K562 (cell line): ENCODE measurements at regions not wholly inside any gene's neighbourhood (a gene's known extent, or its start where the extent isn't known, plus 50 kb on each side); places are given as distances from the start of the nearest gene placed in this dataset.
"Not testable (repeated sequence)": the region's sequence is repeated elsewhere in the genome, so short reads cannot be mapped to it uniquely, and the experiment has no call there.

Source experiments
- ATAC-seq: fragments of 200-7000 bp; cut with Tn5 transposase; 3 replicates; pipeline ENCODE4 v1.9.1; 2020; ENCODE audit warnings: moderate library complexity
- BruUV-seq: library from RNA; stranded (reverse); fragments of 400-500 nt; replicated peaks from 2 replicates; lab custom pipeline; 2021; lab: Mats Ljungman, UMichigan
- CTCF ChIA-PET: fragments of 300-600 bp; formaldehyde crosslinking; extraction: SDS; loops from one replicate; lab custom pipeline; 2021; ENCODE audit warnings: low intra/inter-chr PET ratio; lab: Yijun Ruan, JAX
- POLR2A ChIA-PET: fragments of 300-600, 350-650 bp; sonication (Branson Sonifier 250); formaldehyde crosslinking; extraction: SDS; loops from one replicate; lab custom pipeline; 2021; ENCODE audit warnings: antibody characterized with exemption, inconsistent platforms; lab: Yijun Ruan, JAX
- DNase-seq, 4 experiments: peaks; one replicate each; pipeline versions ENCODE4 v3.0.0 to v3.0.0-alpha.2; 2011 to 2018; ENCODE audit warnings: low spot score in 3 of 4, mixed read lengths in 3 of 4; ENCODE audit errors: extremely low read depth in 1 of 4
- FAIRE-seq: peaks from 2 replicates; lab custom pipeline; 2011; peaks lifted over from hg19 to GRCh38; lab: Jason Lieb, UNC
- H2AFZ ChIP-seq: 2 replicates; pipeline ENCODE4 v1.6.0; 2011; ENCODE audit warnings: low read depth, low read length, control low read depth, inconsistent platforms
- H3K27ac ChIP-seq: fragments of 200-600 bp; 3 replicates; pipeline ENCODE4 v1.8.0; 2011; ENCODE audit warnings: low read depth, mild to moderate bottlenecking, control low read depth, inconsistent platforms, low read length, moderate library complexity, mixed read lengths; ENCODE audit errors: extremely low read depth
- H3K27me3 ChIP-seq, 2 experiments: fragments of 300-600 bp in 1 of 2; 2 replicates in 1 of 2; 3 replicates in 1 of 2; pipeline versions ENCODE4 v1.6.0 to v1.8.0; 2011; ENCODE audit warnings: inconsistent platforms in 2 of 2, low read length in 2 of 2, mild to moderate bottlenecking in 1 of 2, mixed read lengths in 1 of 2, moderate library complexity in 1 of 2; ENCODE audit not compliant: control insufficient read depth in 2 of 2, insufficient read depth in 2 of 2
- H3K36me3 ChIP-seq: fragments of 300-600 bp; 3 replicates; pipeline ENCODE4 v1.8.0; 2011; ENCODE audit warnings: mild to moderate bottlenecking, low read length, inconsistent platforms; ENCODE audit not compliant: control insufficient read depth, insufficient read depth
- H3K4me1 ChIP-seq, 2 experiments: fragments of 200-600 bp in 1 of 2; replicated peaks in 1 of 2; 2 replicates in 1 of 2; 3 replicates in 1 of 2; pipeline versions ENCODE4 v1.5.1 to v1.8.0; 2011; ENCODE audit warnings: inconsistent platforms in 2 of 2, low read length in 2 of 2, mild to moderate bottlenecking in 1 of 2, mixed read lengths in 1 of 2, moderate library complexity in 1 of 2; ENCODE audit not compliant: control insufficient read depth in 2 of 2, insufficient read depth in 2 of 2
- H3K4me2 ChIP-seq: 2 replicates; pipeline ENCODE4 v1.6.1; 2011; ENCODE audit warnings: low read length, control low read depth, inconsistent platforms, mixed read lengths; ENCODE audit not compliant: insufficient read depth
- H3K4me3 ChIP-seq: fragments of 200-600 bp; sonication (generic), shearing (Covaris generic); 2 replicates; pipeline ENCODE4 v1.5.1; 2016; ENCODE audit warnings: control low read depth, inconsistent platforms
- H3K79me2 ChIP-seq: fragments of 200-600 bp; 3 replicates; pipeline ENCODE4 v1.8.0; 2011; ENCODE audit warnings: low read length, inconsistent platforms; ENCODE audit not compliant: control insufficient read depth, insufficient read depth
- H3K9ac ChIP-seq, 2 experiments: 2 replicates each; pipeline versions ENCODE4 v1.6.0 to v1.6.1; 2011; ENCODE audit warnings: low read depth in 2 of 2, low read length in 2 of 2, control low read depth in 1 of 2, inconsistent platforms in 1 of 2, mild to moderate bottlenecking in 1 of 2, mixed read lengths in 1 of 2; ENCODE audit not compliant: insufficient read depth in 1 of 2
- H3K9me1 ChIP-seq: one replicate; pipeline ENCODE4 v1.6.0; 2011; ENCODE audit warnings: inconsistent platforms, mild to moderate bottlenecking, low read length, moderate library complexity; ENCODE audit not compliant: control insufficient read depth, insufficient read depth
- H3K9me3 ChIP-seq: replicated peaks from 2 replicates; pipeline ENCODE4 v1.5.1; 2011; ENCODE audit warnings: low read depth, low read length, inconsistent platforms; ENCODE audit not compliant: control insufficient read depth, insufficient read depth
- H4K20me1 ChIP-seq: replicated peaks from 2 replicates; pipeline ENCODE4 v1.6.1; 2011; ENCODE audit warnings: low read length, inconsistent platforms, mixed read lengths; ENCODE audit not compliant: control insufficient read depth, insufficient read depth
- ZNF146 ChIP-seq: IDR thresholded peaks from one replicate; pipeline ENCODE4 v1.6.1; 2018; ENCODE audit warnings: missing compliant biosample characterization; ENCODE audit not compliant: unreplicated experiment
- WGBS: fragments of 100-300 bp; shearing (Covaris generic); methylation state at CpG from one replicate; pipeline ENCODE4 v1.1.6; 2016; ENCODE audit warnings: low coverage, mixed read lengths; ENCODE audit not compliant: insufficient coverage; ENCODE audit errors: missing lambda C conversion rate; 5-methylcytosine and 5-hydroxymethylcytosine counted together
- in situ Hi-C: fragments of 300-500 bp; cut with MboI; formaldehyde crosslinking; loops from 4 replicates; pipeline ENCODE4 v1.15.0; 2018; ENCODE audit warnings: inconsistent platforms, mixed read lengths
- intact Hi-C: fragments of 100-400 bp; cut with micrococcal nuclease; formaldehyde crosslinking; loops from 2 replicates; pipeline ENCODE4 v1.14.2; 2022

DNA sequence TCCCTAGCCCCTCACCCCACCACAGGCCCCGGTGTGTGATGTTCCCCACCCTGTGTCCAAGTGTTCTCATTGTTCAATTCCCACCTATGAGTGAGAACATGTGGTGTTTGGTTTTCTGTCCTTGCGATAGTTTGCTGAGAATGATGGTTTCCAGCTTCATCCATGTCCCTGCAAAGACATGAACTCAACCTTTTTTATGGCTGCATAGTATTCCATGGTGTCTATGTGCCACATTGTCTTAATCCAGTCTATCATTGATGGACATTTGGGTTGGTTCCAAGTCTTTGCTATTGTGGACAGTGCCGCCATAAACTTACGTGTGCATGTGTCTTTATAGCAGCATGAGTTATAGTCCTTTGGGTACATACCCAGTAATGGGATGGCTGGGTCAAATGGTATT, 232.1 kb downstream of the ASMT start:
- 0% methylated on average over 2 of the region's 4 CpGs for WGBS
- H3K36me3 ChIP-seq, H2AFZ ChIP-seq, ATAC-seq, FAIRE-seq, H3K4me2 ChIP-seq, DNase-seq, H3K9me3 ChIP-seq, H3K4me1 ChIP-seq, BruUV-seq, H3K79me2 ChIP-seq, H4K20me1 ChIP-seq, in situ Hi-C loops, intact Hi-C loops, CTCF ChIA-PET, POLR2A ChIA-PET, H3K4me3 ChIP-seq, H3K9me1 ChIP-seq, H3K27ac ChIP-seq, H3K9ac ChIP-seq: not testable (repeated sequence)
- peaks cover 3 to 19% of the 10 kb centered on the region in 2 experiments; a peak in 3 of 5 replicates for H3K27me3 ChIP-seq
- peak; percentile 55 for TF ChIP-seq ZNF146 (CRISPR knock-in tag)

GRCh38 chrX:1847790-1848189, 232.9 kb downstream of the ASMT start:
- H3K9me1 ChIP-seq, H3K4me3 ChIP-seq, H3K4me2 ChIP-seq, H3K36me3 ChIP-seq, FAIRE-seq, H3K9ac ChIP-seq, H3K27ac ChIP-seq, H3K79me2 ChIP-seq, ATAC-seq, H2AFZ ChIP-seq, CTCF ChIA-PET, intact Hi-C loops, H3K4me1 ChIP-seq, H3K9me3 ChIP-seq, DNase-seq, in situ Hi-C loops, POLR2A ChIA-PET, H4K20me1 ChIP-seq, BruUV-seq: not testable (repeated sequence)
- peaks cover 3 to 22% of the 10 kb centered on the region in 2 experiments; a peak in 3 of 5 replicates for H3K27me3 ChIP-seq
- 0% methylated on average over 2 of the region's 2 CpGs for WGBS
